Activated T-helper 9 cell treated with anti-CD3 and anti-CD28 coated beads, Interleukin-2, amount 50 U/mL, for 16 hours (primary cell): ENCODE measurements at regions not wholly inside any gene's neighbourhood (a gene's known extent, or its start where the extent isn't known, plus 50 kb on each side); places are given as distances from the start of the nearest gene placed in this dataset.

Experiments
- DNase-seq: peaks from one replicate; pipeline ENCODE4 v3.0.0-alpha.2; 2020; ENCODE audit warnings: low read depth

DNA sequence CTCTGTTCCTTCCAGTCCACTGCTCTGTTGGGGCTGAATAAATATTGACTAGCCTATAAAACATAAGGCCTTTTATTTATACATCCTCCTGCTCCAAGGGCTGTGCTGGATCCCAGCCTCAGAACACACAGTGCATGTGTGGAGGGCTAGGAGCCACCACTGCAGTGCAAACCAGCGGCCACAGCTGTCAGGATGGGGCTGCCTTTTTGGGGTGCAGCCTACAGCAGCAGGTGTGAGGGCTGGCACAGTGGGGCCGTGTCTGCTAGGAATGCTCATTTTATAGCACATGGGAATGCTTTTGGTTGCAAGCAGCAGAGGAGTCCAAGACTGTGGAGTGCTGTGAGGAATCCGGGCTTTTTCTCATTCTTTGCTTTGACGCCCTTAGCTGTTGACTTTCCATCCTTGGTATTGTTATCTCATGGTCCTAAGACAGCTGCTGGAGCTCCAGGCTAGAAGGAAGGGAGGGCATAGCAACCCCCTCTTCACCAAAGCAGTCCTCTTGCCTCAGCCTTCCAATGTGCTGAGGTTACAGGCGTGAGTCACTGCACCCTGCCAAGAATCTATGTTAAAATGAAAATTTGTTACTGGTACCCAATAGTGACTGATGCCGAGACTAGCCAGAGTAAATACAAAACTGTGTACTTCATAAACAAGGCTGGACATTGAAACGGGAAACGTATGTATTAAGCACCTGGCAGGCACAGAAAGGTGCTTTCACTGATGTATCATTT is 334.3 kb upstream of the GATB start:
- DNase-seq: no peak

- no peak for DNase-seq
Observed at GRCh38 chr4:152091405-152091804, 330.6 kb upstream of the GATB start.

DNA sequence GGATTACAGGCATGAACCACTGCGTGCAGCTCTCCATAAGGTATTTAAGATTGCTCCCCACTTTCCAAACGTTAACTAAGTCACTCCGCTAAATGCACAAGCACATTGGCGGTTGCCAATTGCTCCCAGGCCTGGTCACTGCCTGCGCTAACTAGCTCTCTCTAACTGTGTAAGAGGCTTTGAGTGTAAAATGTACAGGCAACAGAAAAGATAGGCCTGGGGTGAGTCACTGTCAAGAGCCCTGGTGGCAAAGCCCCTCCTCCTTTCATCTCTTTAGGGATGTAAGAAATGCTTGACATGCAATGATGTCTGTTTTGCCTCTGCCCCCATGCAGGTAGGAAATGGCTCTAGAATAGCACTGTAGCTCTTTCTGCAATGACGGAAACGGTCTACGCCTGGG is 329.7 kb upstream of the GATB start:
- no peak for DNase-seq

GRCh38 chr4:152089584-152089983 is 328.8 kb upstream of the GATB start:
- no peak for DNase-seq

GRCh38 chr4:152087335-152087734 is 326.5 kb upstream of the GATB start:
- no peak for DNase-seq

DNA sequence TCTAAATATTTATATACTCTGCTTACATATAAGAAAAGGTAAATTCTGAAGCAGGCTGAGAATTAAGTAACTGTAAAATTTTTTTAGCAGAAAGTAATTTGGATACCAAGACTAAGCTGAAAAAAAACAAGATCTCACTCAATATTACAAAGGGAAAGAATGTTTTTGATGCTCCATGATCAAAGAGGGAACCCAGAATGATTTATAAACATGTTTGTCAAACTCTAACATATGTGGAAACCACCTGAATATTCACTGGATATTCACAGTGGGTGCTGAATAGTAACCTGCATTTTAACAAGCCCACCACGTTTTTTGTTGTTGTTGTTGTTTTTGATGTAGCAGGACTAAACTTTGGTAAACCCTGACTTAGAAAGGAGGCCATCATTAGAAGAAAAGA is 324.9 kb upstream of the GATB start:
- no peak for DNase-seq

DNA sequence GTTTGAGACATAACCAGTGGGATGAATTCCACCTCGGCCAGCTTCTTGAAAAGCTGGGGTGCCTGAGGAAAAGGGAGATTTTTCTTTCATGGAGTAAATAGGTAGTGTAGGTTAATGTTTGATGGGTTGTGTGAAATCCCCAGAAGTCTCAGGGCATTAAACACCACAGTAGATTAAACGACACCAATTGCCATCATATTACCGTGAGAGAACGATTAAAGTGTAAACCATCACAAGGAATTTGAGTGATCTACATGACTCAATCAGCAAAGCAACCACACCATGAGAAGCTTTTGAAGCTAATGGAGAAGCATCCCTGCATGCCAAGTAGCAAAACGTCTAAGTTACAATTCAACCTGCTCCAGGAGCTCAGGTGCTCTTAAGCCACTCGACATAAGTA is 322.5 kb upstream of the GATB start:
- DNase-seq: no peak

GRCh38 chr4:152081024-152081423 is 320.2 kb upstream of the GATB start:
- no peak for DNase-seq

GRCh38 chr4:152079543-152080293 is 318.9 kb upstream of the GATB start:
- no peak for DNase-seq

DNA sequence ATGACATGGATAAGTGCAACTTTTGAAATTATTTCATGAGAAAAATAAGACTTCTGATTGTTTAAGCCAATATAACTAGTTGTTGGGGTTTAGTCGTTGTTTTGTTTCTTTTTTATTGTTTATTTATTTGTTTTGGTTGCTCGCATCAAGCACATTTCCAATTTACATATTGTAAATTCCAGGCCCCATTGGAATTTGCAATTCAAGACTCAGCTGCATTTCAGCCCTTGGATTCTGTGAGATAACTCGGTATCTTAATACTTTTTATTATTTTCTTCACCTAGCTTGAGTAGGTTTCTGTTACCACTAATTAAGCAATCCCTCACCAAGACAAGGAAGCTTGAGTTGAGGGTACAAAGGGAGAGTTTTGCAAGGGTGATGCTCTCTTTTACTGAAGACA is 318.3 kb upstream of the GATB start:
- no peak for DNase-seq

DNA sequence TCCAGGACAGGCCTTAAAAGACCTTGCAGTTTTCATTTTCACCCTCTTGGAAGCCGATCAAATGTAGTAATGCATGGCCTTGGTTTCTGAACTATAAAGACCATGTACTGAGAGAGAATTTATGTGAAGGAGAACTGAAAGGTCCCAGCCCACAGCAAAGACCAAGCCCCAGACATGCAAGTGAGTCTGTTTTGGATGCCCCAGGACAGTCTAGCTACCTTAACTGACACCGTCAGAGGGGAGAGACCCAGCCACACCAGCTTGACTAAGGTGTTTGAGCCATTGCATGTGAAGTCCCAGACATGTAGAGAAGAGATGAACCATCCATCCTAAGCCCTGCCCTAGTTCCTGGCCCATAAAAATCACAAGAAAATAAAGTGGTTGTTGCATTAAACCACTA is 316.8 kb upstream of the GATB start:
- DNase-seq: no peak

DNA sequence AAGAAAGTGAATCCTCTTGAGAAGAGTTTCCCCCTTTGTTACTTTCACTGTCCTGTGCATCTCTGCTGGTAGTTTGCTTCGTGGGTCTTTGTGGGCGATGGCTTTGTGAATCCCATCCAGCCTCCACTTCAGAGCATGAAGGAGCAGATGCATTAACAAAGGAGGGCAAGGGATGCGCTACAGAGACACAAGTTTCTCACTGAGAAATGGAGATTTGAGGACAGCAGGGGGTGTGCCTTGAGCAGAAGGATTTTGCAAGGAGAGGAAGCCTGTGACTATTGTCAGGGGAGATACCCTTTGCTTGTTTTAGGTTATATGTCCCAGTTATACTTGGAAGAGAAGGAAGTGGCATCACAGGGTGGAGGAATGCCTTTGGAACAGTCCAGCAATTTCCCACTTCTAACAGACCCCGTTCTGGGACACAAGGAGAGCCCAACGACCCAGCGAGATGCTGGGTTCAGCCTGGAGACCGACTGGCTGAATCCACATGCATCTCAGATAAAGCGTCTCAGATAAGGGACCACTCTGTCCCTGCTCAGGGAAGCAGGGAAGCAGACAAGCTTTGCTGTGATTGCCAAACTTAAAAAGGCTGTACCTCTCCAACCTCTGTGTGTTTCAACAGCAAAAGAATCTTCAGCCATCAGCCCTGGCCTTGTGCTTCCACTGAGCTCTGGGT is 314.6 kb upstream of the GATB start:
- DNase-seq: no peak

GRCh38 chr4:152074573-152074972 is 313.8 kb upstream of the GATB start:
- DNase-seq: no peak

GRCh38 chr4:152074088-152074437 is 313.3 kb upstream of the GATB start:
- DNase-seq: no peak

DNA sequence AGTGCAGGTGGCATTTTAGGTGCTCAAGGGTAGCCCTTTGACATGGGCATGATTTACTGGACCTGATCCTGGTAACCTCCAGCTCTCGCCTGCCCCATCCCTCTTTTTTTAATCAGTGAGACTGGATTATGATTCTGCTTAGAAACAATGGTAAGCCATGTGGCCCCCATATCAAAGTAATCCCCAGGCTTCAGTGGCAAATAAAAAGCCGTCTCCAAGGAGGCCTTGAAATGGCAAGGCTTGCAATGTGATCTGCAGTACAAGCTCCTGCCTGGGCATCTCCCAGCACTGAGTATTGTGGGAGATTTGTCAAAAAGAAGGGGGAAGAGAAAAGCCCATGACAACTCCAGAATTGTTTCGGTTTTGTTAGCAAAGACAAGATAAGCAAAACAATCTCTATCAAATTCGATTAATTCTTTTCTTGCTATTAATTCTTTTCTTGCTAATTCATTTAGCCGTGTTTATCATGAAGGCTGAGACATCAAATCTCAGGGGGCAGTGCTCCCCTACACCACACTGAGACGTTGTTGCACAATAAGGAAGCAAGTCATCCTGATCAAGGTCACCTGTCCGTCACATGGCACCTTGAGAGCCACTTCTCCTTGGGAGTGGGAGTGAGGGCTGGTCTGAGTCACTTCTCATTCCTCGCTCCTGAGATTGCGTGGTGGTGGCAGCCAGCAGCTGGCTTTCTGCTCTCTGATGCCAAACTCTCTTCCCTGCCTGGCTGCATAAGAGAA is 312.7 kb upstream of the GATB start:
- no peak for DNase-seq

- no peak for DNase-seq
Observed at GRCh38 chr4:152072906-152073305, 312.1 kb upstream of the GATB start.

DNA sequence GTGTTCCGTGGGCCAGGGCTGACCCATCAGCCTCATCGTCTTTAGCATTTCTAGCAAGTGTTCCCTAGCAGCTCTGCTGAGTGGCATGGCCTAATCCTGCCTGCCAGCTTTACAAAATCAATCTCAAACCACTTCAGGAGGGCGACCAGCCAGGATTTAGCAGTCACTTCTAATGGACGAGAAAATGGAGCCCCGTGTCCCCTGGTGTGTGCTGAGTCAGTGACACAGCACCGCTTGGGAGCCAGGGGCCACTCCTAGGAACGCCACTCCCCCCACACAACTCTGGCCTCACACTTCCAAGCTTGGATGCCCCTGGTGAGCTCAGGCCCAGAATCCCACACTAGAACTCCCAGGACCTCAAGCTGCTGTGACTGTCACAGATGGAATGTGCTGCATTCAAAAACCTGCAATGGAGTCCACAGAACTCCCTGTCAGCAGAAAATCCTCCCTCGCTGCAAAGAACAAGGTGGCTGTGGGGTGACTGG is 311.2 kb upstream of the GATB start:
- DNase-seq: no peak

DNA sequence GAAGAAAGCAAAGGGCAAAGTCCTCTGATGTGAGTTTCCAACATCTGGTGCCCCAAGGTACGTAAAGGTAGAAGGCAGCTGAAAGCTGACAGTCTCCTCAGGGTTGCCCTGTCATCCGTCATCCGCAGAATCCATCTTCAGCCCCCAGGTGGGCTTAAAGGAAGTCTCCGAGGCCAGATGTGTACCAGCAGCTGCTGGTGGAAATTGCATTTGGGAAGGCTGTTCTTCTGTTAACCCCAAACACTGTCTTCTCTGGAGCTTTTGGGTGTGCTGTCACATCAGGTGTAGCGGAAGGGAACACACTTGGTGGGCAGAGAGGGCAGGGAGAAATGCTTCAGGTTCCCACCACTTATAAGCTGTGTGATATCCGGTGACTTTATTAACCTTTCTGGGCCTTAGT is 310.0 kb upstream of the GATB start:
- DNase-seq: no peak

GRCh38 chr4:152068866-152069265 is 308.1 kb upstream of the GATB start:
- DNase-seq: no peak

GRCh38 chr4:152065545-152065944 is 304.7 kb upstream of the GATB start:
- DNase-seq: no peak

- DNase-seq: no peak
Observed at GRCh38 chr4:152064753-152065152, 303.9 kb upstream of the GATB start.

- no peak for DNase-seq
Observed at GRCh38 chr4:152064282-152064681, 303.5 kb upstream of the GATB start.
